HepG2 (cell line): ENCODE measurements at regions not wholly inside any gene's neighbourhood (a gene's known extent, or its start where the extent isn't known, plus 50 kb on each side); places are given as distances from the start of the nearest gene placed in this dataset.

Experiments used
- ATAC-seq: fragments of 200-7000 bp; cut with Tn5 transposase; 3 replicates; pipeline ENCODE4 v1.9.1; 2020; ENCODE audit warnings: mild to moderate bottlenecking, moderate library complexity
- BruUV-seq: library from RNA; stranded (reverse); fragments of 400-500 nt; replicated peaks from 2 replicates; lab custom pipeline; 2021; lab: Mats Ljungman, UMichigan
- CTCF ChIA-PET: fragments of 300-600 bp; formaldehyde crosslinking; extraction: SDS; loops from one replicate; lab custom pipeline; 2021; ENCODE audit warnings: low total read pairs, inconsistent platforms, low intra/inter-chr PET ratio; lab: Yijun Ruan, JAX
- POLR2A ChIA-PET: fragments of 350-600 bp; sonication (Branson Sonifier 250); formaldehyde crosslinking; loops from one replicate; lab custom pipeline; 2020; ENCODE audit warnings: antibody characterized with exemption, inconsistent platforms; lab: Yijun Ruan, JAX
- DNase-seq: peaks from one replicate; pipeline ENCODE4 v3.0.0-alpha.2; 2015; ENCODE audit warnings: low spot score
- FAIRE-seq: peaks from 3 replicates; lab custom pipeline; 2011; peaks lifted over from hg19 to GRCh38; lab: Jason Lieb, UNC
- H2AFZ ChIP-seq: one replicate; pipeline ENCODE4 v1.6.1; 2011; ENCODE audit warnings: low read length, inconsistent platforms
- H3K27ac ChIP-seq: fragments of 300-600 bp; 3 replicates; pipeline ENCODE4 v1.8.0; 2011; ENCODE audit warnings: mixed run types, mild to moderate bottlenecking, mixed read lengths, low read length, inconsistent platforms; ENCODE audit not compliant: insufficient read depth; ENCODE audit errors: extremely low read length
- H3K27me3 ChIP-seq, 2 experiments: fragments of 200-600 bp in 1 of 2; 2 replicates in 1 of 2; 3 replicates in 1 of 2; pipeline versions ENCODE4 v1.6.0 to v1.8.0; 2011; ENCODE audit warnings: low read length in 2 of 2, mild to moderate bottlenecking in 2 of 2, moderate library complexity in 2 of 2, inconsistent platforms in 1 of 2; ENCODE audit not compliant: insufficient read depth in 2 of 2, control insufficient read depth in 1 of 2
- H3K36me3 ChIP-seq, 2 experiments: fragments of 200-600 bp in 1 of 2; replicated peaks in 1 of 2; 2 replicates in 1 of 2; 3 replicates in 1 of 2; pipeline versions ENCODE4 v1.5.1 to v1.8.0; 2011; ENCODE audit warnings: low read length in 2 of 2, inconsistent platforms in 1 of 2; ENCODE audit not compliant: insufficient read depth in 2 of 2, control insufficient read depth in 1 of 2
- H3K4me1 ChIP-seq: 2 replicates; pipeline ENCODE4 v1.5.1; 2012; ENCODE audit warnings: low read length, inconsistent platforms; ENCODE audit not compliant: insufficient read depth
- H3K4me2 ChIP-seq: 2 replicates; pipeline ENCODE4 v1.6.0; 2011; ENCODE audit warnings: low read depth, low read length, inconsistent platforms
- H3K4me3 ChIP-seq, 3 experiments: fragments of 200-600 bp in 1 of 3; sonication (generic), shearing (Covaris generic) in 1 of 3; replicated peaks in 1 of 3; 2 replicates each; pipeline ENCODE4 v1.5.1; 2011 to 2016; ENCODE audit warnings: low read length in 3 of 3, inconsistent platforms in 2 of 3, low read depth in 2 of 3, mild to moderate bottlenecking in 2 of 3, control low read depth in 1 of 3, mixed read lengths in 1 of 3; ENCODE audit not compliant: insufficient read depth in 1 of 3
- H3K79me2 ChIP-seq: one replicate; pipeline ENCODE4 v1.6.1; 2011; ENCODE audit warnings: low read length, inconsistent platforms; ENCODE audit not compliant: insufficient read depth
- H3K9ac ChIP-seq: 2 replicates; pipeline ENCODE4 v1.6.0; 2011; ENCODE audit warnings: mild to moderate bottlenecking, low read depth, low read length, inconsistent platforms; ENCODE audit not compliant: insufficient read depth
- H3K9me3 ChIP-seq: 2 replicates; pipeline ENCODE4 v1.5.1; 2012; ENCODE audit warnings: mild to moderate bottlenecking, low read length
- H4K20me1 ChIP-seq: 2 replicates; pipeline ENCODE4 v1.6.0; 2011; ENCODE audit warnings: inconsistent platforms, mild to moderate bottlenecking, low read length, moderate library complexity; ENCODE audit not compliant: insufficient read depth
- KDM4B ChIP-seq: sonication (generic); formaldehyde crosslinking; IDR thresholded peaks from 2 replicates; pipeline ENCODE4 v1.4.0; 2020; ENCODE audit warnings: missing genetic modification reagents
- KDM5A ChIP-seq: fragments of 200-600 bp; sonication (generic); IDR thresholded peaks from 2 replicates; pipeline ENCODE4 v1.7.0; 2018; ENCODE audit warnings: antibody characterized with exemption, mild to moderate bottlenecking, low read length, borderline replicate concordance
- MYC ChIP-seq: sonication (generic); formaldehyde crosslinking; IDR thresholded peaks from 2 replicates; pipeline ENCODE4 v1.9.0; 2021; ENCODE audit warnings: missing genetic modification reagents, borderline replicate concordance
- RFX3 ChIP-seq: IDR thresholded peaks from 2 replicates; pipeline ENCODE4 v1.6.1; 2016; ENCODE audit warnings: missing biosample characterization, missing genetic modification reagents
- WIZ ChIP-seq: sonication (generic); formaldehyde crosslinking; IDR thresholded peaks from 2 replicates; pipeline ENCODE4 v1.5.1; 2020; ENCODE audit warnings: mild to moderate bottlenecking, missing genetic modification reagents
- ZFX ChIP-seq: sonication (generic); formaldehyde crosslinking; IDR thresholded peaks from 2 replicates; pipeline ENCODE4 v1.4.0; 2020; ENCODE audit warnings: mild to moderate bottlenecking, low read depth, missing genetic modification reagents, moderate library complexity
- ZNF737 ChIP-seq: sonication (generic); formaldehyde crosslinking; IDR thresholded peaks from 2 replicates; pipeline ENCODE4 v1.5.0; 2020; ENCODE audit warnings: missing genetic modification reagents, mild to moderate bottlenecking, borderline replicate concordance
- ZNF768 ChIP-seq: sonication (generic); formaldehyde crosslinking; IDR thresholded peaks from 2 replicates; pipeline ENCODE4 v1.4.0; 2020; ENCODE audit warnings: missing genetic modification reagents
- WGBS: methylation state at CpG from one replicate; pipeline ENCODE4 v1.1.6; 2017; ENCODE audit warnings: low lambda C conversion rate; 5-methylcytosine and 5-hydroxymethylcytosine counted together
- in situ Hi-C: cut with HindIII; loops from 2 replicates; pipeline ENCODE4 v1.10.0; 2017; ENCODE audit warnings: low pct_unique_long_range_greater_than_20kb; ENCODE audit not compliant: extremely low pct_ligation_motif_present
- intact Hi-C: fragments of 100-400 bp; cut with micrococcal nuclease; formaldehyde crosslinking; loops from one replicate; pipeline ENCODE4 v1.10.0; 2022; ENCODE audit not compliant: unreplicated experiment
- TF ChIP-seq, protein P1 (sequence below): sonication (generic); formaldehyde crosslinking; conservative IDR thresholded peaks from 2 replicates; pipeline ENCODE4 v1.4.0; 2020; ENCODE audit warnings: missing genetic modification reagents

DNA sequence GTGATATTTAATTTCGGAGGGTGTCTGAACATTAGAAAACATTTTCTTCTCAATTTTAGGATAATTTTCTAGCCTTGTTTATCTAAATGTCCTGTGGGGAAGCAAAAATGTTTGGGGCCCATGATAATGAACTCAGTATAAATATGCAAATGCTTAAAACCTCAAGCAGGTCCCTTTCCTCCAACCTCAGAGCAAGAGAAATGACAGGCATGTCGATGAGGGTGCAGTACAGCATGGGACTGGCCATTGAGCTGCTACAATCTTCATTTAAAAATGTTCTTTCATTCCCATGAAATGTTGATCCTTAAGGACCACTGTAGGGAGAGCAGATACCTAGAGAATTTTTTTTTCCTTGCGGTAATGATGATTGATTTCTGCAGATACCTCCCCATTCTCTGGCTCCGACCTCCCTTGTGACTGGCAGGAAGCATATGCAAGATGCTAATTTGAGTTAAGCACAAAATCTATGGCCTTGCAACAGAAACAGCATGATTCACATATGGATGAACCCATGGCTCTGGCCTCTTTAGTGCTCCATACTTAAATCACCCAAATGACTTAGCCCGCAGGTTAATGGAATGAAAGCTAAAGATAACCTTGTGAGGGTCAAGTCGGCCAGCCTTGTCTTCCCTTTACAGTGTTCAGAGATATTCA lies 243.3 kb downstream of the SOX4 start:
- DNase-seq (no peak), FAIRE-seq (no peak), ATAC-seq (no peak)
- POLR2A ChIA-PET, result no interaction called here
- no peaks in the 10 kb centered on the region for H3K79me2 ChIP-seq
- H3K4me1 ChIP-seq, result no peaks in the 10 kb centered on the region
- intact Hi-C loops (no loop called here), in situ Hi-C loops (no loop called here)
- H3K9ac ChIP-seq, result no peak overlapping the region
- CTCF ChIA-PET, result no interaction called here
- no peak overlapping the region for H3K4me2 ChIP-seq
- no peak overlapping the region for H2AFZ ChIP-seq
- H4K20me1 ChIP-seq, result no peaks in the 10 kb centered on the region; the same call in 1 of the 2 replicates
- no peak overlapping the region for H3K4me3 ChIP-seq
- H3K36me3 ChIP-seq, result no peaks in the 10 kb centered on the region
- H3K9me3 ChIP-seq, result no peaks in the 10 kb centered on the region
- 51% methylated on average over 6 of the region's 6 CpGs for WGBS
- H3K27ac ChIP-seq, result no peak overlapping the region
- TF ChIP-seq, protein P1, sequence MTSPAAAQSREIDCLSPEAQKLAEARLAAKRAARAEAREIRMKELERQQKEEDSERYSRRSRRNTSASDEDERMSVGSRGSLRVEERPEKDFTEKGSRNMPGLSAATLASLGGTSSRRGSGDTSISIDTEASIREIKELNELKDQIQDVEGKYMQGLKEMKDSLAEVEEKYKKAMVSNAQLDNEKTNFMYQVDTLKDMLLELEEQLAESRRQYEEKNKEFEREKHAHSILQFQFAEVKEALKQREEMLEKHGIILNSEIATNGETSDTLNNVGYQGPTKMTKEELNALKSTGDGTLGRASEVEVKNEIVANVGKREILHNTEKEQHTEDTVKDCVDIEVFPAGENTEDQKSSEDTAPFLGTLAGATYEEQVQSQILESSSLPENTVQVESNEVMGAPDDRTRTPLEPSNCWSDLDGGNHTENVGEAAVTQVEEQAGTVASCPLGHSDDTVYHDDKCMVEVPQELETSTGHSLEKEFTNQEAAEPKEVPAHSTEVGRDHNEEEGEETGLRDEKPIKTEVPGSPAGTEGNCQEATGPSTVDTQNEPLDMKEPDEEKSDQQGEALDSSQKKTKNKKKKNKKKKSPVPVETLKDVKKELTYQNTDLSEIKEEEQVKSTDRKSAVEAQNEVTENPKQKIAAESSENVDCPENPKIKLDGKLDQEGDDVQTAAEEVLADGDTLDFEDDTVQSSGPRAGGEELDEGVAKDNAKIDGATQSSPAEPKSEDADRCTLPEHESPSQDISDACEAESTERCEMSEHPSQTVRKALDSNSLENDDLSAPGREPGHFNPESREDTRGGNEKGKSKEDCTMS (CRISPR knock-in tag), result no peak
- no peak for TF ChIP-seq ZNF768 (CRISPR knock-in tag)
- TF ChIP-seq ZNF737 (CRISPR knock-in tag), result no peak
- no peak for TF ChIP-seq KDM5A
- TF ChIP-seq WIZ (CRISPR knock-in tag), result no peak
- no peak for TF ChIP-seq RFX3 (CRISPR knock-in tag)
- no peak for TF ChIP-seq KDM4B (CRISPR knock-in tag)
- no peak for TF ChIP-seq ZFX (CRISPR knock-in tag)
- TF ChIP-seq MYC (CRISPR knock-in tag), result no peak
- no TSS peak for BruUV-seq
- no peaks in the 10 kb centered on the region for H3K27me3 ChIP-seq
